GM12892 (cell line): ENCODE measurements at regions not wholly inside any gene's neighbourhood (a gene's known extent, or its start where the extent isn't known, plus 50 kb on each side); places are given as distances from the start of the nearest gene placed in this dataset.

ENCODE experiments used
- POLR2A ChIP-seq: IDR thresholded peaks from 2 replicates; pipeline ENCODE4 v1.6.1; 2011; ENCODE audit warnings: low read depth, low read length, control low read depth
- POLR2AphosphoS5 ChIP-seq: IDR thresholded peaks from 2 replicates; pipeline ENCODE4 v1.6.1; 2011; ENCODE audit warnings: low read depth, low read length, control low read depth

- TF ChIP-seq POLR2AphosphoS5 (no peak), POLR2A (no peak)
These were observed 258.9 kb upstream of the PPP2R2D start for GRCh38 chr10:131641898-131642297.
